Hepatocyte (in vitro differentiated cells): ENCODE measurements at regions not wholly inside any gene's neighbourhood (a gene's known extent, or its start where the extent isn't known, plus 50 kb on each side); places are given as distances from the start of the nearest gene placed in this dataset.

Experiments used
- DNase-seq: peaks from one replicate; pipeline ENCODE4 v3.0.0-alpha.2; 2016; ENCODE audit warnings: low spot score
- H2AFZ ChIP-seq: fragments of 200-600 bp; sonication (generic); 2 replicates; pipeline ENCODE4 v1.6.0; 2016; ENCODE audit warnings: antibody characterized with exemption, mild to moderate bottlenecking
- H3K27ac ChIP-seq: fragments of 200-600 bp; sonication (generic); 2 replicates; pipeline ENCODE4 v1.5.1; 2016; ENCODE audit warnings: mild to moderate bottlenecking
- H3K27me3 ChIP-seq: fragments of 200-600 bp; sonication (generic); 2 replicates; pipeline ENCODE4 v1.6.1; 2016
- H3K36me3 ChIP-seq: fragments of 200-600 bp; sonication (generic); replicated peaks from 2 replicates; pipeline ENCODE4 v1.5.1; 2016; ENCODE audit warnings: low read depth; ENCODE audit not compliant: insufficient read depth
- H3K4me1 ChIP-seq: fragments of 200-600 bp; sonication (generic); 2 replicates; pipeline ENCODE4 v1.5.1; 2016; ENCODE audit warnings: mild to moderate bottlenecking, moderate library complexity; ENCODE audit not compliant: insufficient read depth
- H3K4me2 ChIP-seq: fragments of 200-600 bp; sonication (generic); 2 replicates; pipeline ENCODE4 v1.6.0; 2016
- H3K4me3 ChIP-seq: fragments of 200-600 bp; sonication (generic); 2 replicates; pipeline ENCODE4 v1.5.1; 2016; ENCODE audit warnings: mild to moderate bottlenecking
- H3K79me2 ChIP-seq: fragments of 200-600 bp; sonication (generic); 2 replicates; pipeline ENCODE4 v1.6.0; 2017; ENCODE audit warnings: mild to moderate bottlenecking
- H3K9me2 ChIP-seq: fragments of 200-600 bp; sonication (generic); replicated peaks from 2 replicates; pipeline ENCODE4 v1.6.0; 2017; ENCODE audit warnings: mild to moderate bottlenecking; ENCODE audit not compliant: insufficient read depth
- H3K9me3 ChIP-seq: fragments of 200-600 bp; sonication (generic); 2 replicates; pipeline ENCODE4 v1.5.1; 2016; ENCODE audit warnings: low read depth, mild to moderate bottlenecking
- H4K20me1 ChIP-seq: fragments of 200-600 bp; sonication (generic); 2 replicates; pipeline ENCODE4 v1.6.0; 2016; ENCODE audit warnings: mild to moderate bottlenecking; ENCODE audit not compliant: insufficient read depth, poor library complexity, severe bottlenecking
- EZH2 ChIP-seq: fragments of 200-600 bp; sonication (generic); IDR thresholded peaks from 2 replicates; pipeline ENCODE4 v1.6.1; 2016; ENCODE audit warnings: antibody characterized with exemption, mild to moderate bottlenecking, borderline replicate concordance
- EZH2phosphoT487 ChIP-seq: fragments of 200-600 bp; sonication (generic); IDR thresholded peaks from one replicate; pipeline ENCODE4 v1.6.1; 2018; ENCODE audit warnings: antibody characterized with exemption, mild to moderate bottlenecking, low read depth, moderate library complexity; ENCODE audit not compliant: unreplicated experiment, severe bottlenecking
- WGBS: methylation state at CpG from one replicate; pipeline ENCODE4 v1.1.6; 2016; ENCODE audit warnings: low lambda C conversion rate; ENCODE audit errors: missing lambda C conversion rate; 5-methylcytosine and 5-hydroxymethylcytosine counted together
- TF ChIP-seq, protein P1 (sequence below): fragments of 200-600 bp; sonication (generic); IDR thresholded peaks from 2 replicates; pipeline ENCODE4 v1.5.1; 2016; ENCODE audit warnings: antibody characterized with exemption, mild to moderate bottlenecking; ENCODE audit not compliant: poor library complexity

DNA sequence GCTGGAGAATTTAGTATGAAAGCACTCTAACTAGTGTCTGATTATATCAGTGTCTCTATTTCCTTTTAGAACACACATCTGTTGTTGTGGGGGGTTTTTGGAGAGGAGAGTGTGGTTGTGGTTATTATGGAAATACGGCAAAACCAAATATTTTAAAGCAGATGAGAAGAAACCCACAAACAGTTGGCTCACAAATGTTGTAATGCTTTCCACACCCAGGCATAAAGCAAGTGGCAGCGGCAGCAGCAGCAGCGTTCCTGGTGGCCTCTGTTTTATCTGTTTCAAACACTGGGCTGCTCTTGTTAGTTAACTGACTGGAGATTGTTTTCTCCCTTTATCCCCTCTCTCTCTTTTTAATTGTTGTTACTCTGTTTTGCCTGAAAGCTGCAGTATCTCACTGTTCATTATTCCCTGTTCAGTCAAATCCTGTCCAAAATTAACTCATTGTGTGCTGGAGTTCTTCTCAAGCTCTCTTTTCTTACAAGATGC, 1045.5 kb upstream of the NR2F2 start:
- Histone ChIP-seq H3K27ac (no peak overlapping the region), H3K4me2 (no peak overlapping the region), H3K79me2 (no peaks in the 10 kb centered on the region), H4K20me1 (no peaks in the 10 kb centered on the region), H2AFZ (no peak overlapping the region), H3K36me3 (no peaks in the 10 kb centered on the region), H3K9me2 (no peaks in the 10 kb centered on the region), H3K4me3 (no peak overlapping the region), H3K9me3 (no peaks in the 10 kb centered on the region), H3K4me1 (no peaks in the 10 kb centered on the region), H3K27me3 (no peaks in the 10 kb centered on the region)
- no peak for DNase-seq
- no peak for TF ChIP-seq EZH2phosphoT487
- TF ChIP-seq, protein P1, sequence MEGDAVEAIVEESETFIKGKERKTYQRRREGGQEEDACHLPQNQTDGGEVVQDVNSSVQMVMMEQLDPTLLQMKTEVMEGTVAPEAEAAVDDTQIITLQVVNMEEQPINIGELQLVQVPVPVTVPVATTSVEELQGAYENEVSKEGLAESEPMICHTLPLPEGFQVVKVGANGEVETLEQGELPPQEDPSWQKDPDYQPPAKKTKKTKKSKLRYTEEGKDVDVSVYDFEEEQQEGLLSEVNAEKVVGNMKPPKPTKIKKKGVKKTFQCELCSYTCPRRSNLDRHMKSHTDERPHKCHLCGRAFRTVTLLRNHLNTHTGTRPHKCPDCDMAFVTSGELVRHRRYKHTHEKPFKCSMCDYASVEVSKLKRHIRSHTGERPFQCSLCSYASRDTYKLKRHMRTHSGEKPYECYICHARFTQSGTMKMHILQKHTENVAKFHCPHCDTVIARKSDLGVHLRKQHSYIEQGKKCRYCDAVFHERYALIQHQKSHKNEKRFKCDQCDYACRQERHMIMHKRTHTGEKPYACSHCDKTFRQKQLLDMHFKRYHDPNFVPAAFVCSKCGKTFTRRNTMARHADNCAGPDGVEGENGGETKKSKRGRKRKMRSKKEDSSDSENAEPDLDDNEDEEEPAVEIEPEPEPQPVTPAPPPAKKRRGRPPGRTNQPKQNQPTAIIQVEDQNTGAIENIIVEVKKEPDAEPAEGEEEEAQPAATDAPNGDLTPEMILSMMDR, result peak; percentile 25
- TF ChIP-seq EZH2, result no peak
- 26% methylated on average over 3 of the region's 3 CpGs for WGBS

DNA sequence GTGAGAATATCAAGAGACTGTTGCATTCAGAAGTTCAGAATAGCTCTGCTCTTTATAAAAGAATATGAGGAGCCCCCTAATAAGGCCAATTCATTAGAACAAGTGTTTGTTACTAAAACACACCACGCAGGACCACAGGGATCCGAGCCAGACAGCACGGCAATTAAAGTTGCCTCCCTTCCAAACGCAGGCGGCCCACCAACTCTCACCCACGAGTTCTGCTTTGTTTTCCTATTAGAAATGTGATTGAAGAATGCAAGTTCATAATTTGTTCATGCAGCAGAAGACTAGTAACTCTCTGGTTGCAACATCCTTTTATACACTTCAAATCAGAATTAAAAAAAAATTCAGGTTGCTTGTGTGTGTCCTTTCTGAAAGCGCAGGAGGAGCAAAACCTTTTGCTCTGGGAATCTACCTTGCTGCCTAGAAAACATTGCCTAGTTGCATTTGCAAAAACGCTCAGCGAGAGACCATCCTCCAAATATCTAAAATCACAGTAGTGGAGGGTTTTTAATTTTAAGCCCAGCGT, 1044.1 kb upstream of the NR2F2 start:
- H3K36me3 ChIP-seq, result no peaks in the 10 kb centered on the region
- H3K4me1 ChIP-seq, result no peaks in the 10 kb centered on the region
- H3K4me2 ChIP-seq, result no peak overlapping the region
- no peak overlapping the region for H3K27ac ChIP-seq
- no peak overlapping the region for H2AFZ ChIP-seq
- H3K4me3 ChIP-seq, result no peak overlapping the region
- H4K20me1 ChIP-seq, result no peaks in the 10 kb centered on the region
- 64% methylated on average over 10 of the region's 10 CpGs for WGBS
- no peaks in the 10 kb centered on the region for H3K79me2 ChIP-seq
- no peaks in the 10 kb centered on the region for H3K27me3 ChIP-seq
- TF ChIP-seq EZH2, result no peak
- TF ChIP-seq, protein P1, result no peak
- TF ChIP-seq EZH2phosphoT487, result no peak
- no peaks in the 10 kb centered on the region for H3K9me2 ChIP-seq
- no peaks in the 10 kb centered on the region for H3K9me3 ChIP-seq
- DNase-seq, result no peak

DNA sequence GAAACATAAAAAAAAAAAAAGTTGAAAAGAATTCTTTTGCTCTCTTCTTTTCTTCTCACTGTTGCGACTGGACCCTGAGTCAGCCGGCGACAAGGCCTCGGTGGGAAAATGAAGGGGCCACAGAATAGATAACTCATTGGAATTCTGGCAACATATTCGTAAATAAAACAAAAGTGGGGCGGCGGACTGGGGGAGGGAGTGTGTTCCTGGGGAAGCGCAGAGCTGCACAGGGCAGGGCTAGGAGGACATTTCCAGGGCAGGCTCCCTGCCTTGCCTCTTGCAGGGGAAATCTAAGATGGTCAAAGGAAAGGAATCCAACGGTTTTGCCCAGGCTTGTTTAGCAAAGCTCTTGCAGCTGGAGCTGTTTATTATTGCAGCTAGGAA, 1042.8 kb upstream of the NR2F2 start:
- Histone ChIP-seq H3K27ac (no peak overlapping the region), H4K20me1 (no peaks in the 10 kb centered on the region), H3K4me3 (no peak overlapping the region), H2AFZ (no peak overlapping the region), H3K4me1 (no peaks in the 10 kb centered on the region), H3K4me2 (no peak overlapping the region), H3K9me2 (no peaks in the 10 kb centered on the region), H3K27me3 (no peaks in the 10 kb centered on the region), H3K9me3 (no peaks in the 10 kb centered on the region), H3K36me3 (no peaks in the 10 kb centered on the region), H3K79me2 (no peaks in the 10 kb centered on the region)
- no peak for DNase-seq
- TF ChIP-seq EZH2 (no peak), EZH2phosphoT487 (no peak)
- TF ChIP-seq, protein P1, result no peak
- 85% methylated on average over 9 of the region's 9 CpGs for WGBS
